ENCODE measurements at regions not wholly inside any gene's neighbourhood (a gene's known extent, or its start where the extent isn't known, plus 50 kb on each side); places are given as distances from the start of the nearest gene placed in this dataset.

GRCh38 chr1:218850367-218850766, 323.3 kb upstream of the LYPLAL1 start:
- Histone ChIP-seq H2BK120ac (ENCODE audit: low read depth, low read length) (no peak overlapping the region), H2BK5ac (ENCODE audit: low read length) (no peak overlapping the region), H2AK5ac (ENCODE audit: low read depth, low read length) (no peak overlapping the region), H3K4me2 (ENCODE audit: insufficient read depth, low read length, poor library complexity, severe bottlenecking) (no peak overlapping the region), H3K4me1 (ENCODE audit: control insufficient read depth in 2 of 2, insufficient read depth in 1 of 2, low read depth in 1 of 2, low read length in 2 of 2) (no peaks in the 10 kb centered on the region), H3K4ac (ENCODE audit: low read length) (no peak overlapping the region), H3K9me3 (replicated peaks in 1 of 2; ENCODE audit: control insufficient read depth in 2 of 2, insufficient read depth in 1 of 2, low read depth in 1 of 2, low read length in 2 of 2) (no peaks in the 10 kb centered on the region), H2AFZ (ENCODE audit: low read length) (no peak overlapping the region), H3K4me3 (ENCODE audit: low read length in 2 of 2) (no peak overlapping the region), H3K23ac (ENCODE audit: low read depth, low read length, poor library complexity) (no peak overlapping the region), H3K36me3 (replicated peaks in 1 of 2; ENCODE audit: control insufficient read depth in 2 of 2, insufficient read depth in 2 of 2, low read length in 2 of 2) (no peaks in the 10 kb centered on the region), H4K8ac (ENCODE audit: low read depth, low read length) (no peak overlapping the region), H3K27ac (replicated peaks; ENCODE audit: low read length) (no peak overlapping the region), H2BK12ac (ENCODE audit: low read length) (no peak overlapping the region), H3K9ac (ENCODE audit: low read depth, low read length, poor library complexity) (no peak overlapping the region), H3K79me1 (ENCODE audit: low read depth, low read length) (no peaks in the 10 kb centered on the region), H3K27me3 (ENCODE audit: control insufficient read depth in 3 of 3, insufficient read depth in 3 of 3, low read depth in 1 of 3, low read length in 3 of 3) (no peaks in the 10 kb centered on the region), H2BK15ac (ENCODE audit: low read length) (no peak overlapping the region), H3K18ac (ENCODE audit: low read length) (no peak overlapping the region), H4K91ac (ENCODE audit: low read depth, low read length, poor library complexity) (no peak overlapping the region), H3K14ac (ENCODE audit: low read length) (no peak overlapping the region)
- no CpG with 5 or more reads among the region's 2 CpGs for WGBS, 2 donors (ENCODE audit: extremely low coverage in 2 of 2, insufficient read length in 2 of 2, insufficient replicate concordance in 1 of 2)
- no peak for DNase-seq (ENCODE audit: low spot score)

- H4K8ac ChIP-seq (ENCODE audit: low read depth, low read length), result no peak overlapping the region
- H3K27me3 ChIP-seq (ENCODE audit: control insufficient read depth in 3 of 3, insufficient read depth in 3 of 3, low read depth in 1 of 3, low read length in 3 of 3), result no peaks in the 10 kb centered on the region
- WGBS, 2 donors (ENCODE audit: extremely low coverage in 2 of 2, insufficient read length in 2 of 2, insufficient replicate concordance in 1 of 2), result no CpG with 5 or more reads among the region's 2 CpGs
These were observed 322.1 kb upstream of the LYPLAL1 start for GRCh38 chr1:218851586-218851985.

GRCh38 chr1:218852527-218852926, 321.2 kb upstream of the LYPLAL1 start:
- Histone ChIP-seq H2BK5ac (ENCODE audit: low read length) (no peak overlapping the region), H3K4me2 (ENCODE audit: insufficient read depth, low read length, poor library complexity, severe bottlenecking) (no peak overlapping the region), H3K27me3 (ENCODE audit: control insufficient read depth in 3 of 3, insufficient read depth in 3 of 3, low read depth in 1 of 3, low read length in 3 of 3) (no peaks in the 10 kb centered on the region), H3K18ac (ENCODE audit: low read length) (no peak overlapping the region), H4K8ac (ENCODE audit: low read depth, low read length) (no peak overlapping the region), H2BK15ac (ENCODE audit: low read length) (no peak overlapping the region), H3K9me3 (replicated peaks in 1 of 2; ENCODE audit: control insufficient read depth in 2 of 2, insufficient read depth in 1 of 2, low read depth in 1 of 2, low read length in 2 of 2) (no peaks in the 10 kb centered on the region), H2BK12ac (ENCODE audit: low read length) (no peak overlapping the region), H3K36me3 (replicated peaks in 1 of 2; ENCODE audit: control insufficient read depth in 2 of 2, insufficient read depth in 2 of 2, low read length in 2 of 2) (no peaks in the 10 kb centered on the region), H4K91ac (ENCODE audit: low read depth, low read length, poor library complexity) (no peak overlapping the region), H3K23ac (ENCODE audit: low read depth, low read length, poor library complexity) (no peak overlapping the region), H3K27ac (replicated peaks; ENCODE audit: low read length) (no peak overlapping the region), H3K9ac (ENCODE audit: low read depth, low read length, poor library complexity) (no peak overlapping the region), H2BK120ac (ENCODE audit: low read depth, low read length) (no peak overlapping the region), H3K14ac (ENCODE audit: low read length) (no peak overlapping the region), H2AFZ (ENCODE audit: low read length) (no peak overlapping the region), H3K4me3 (ENCODE audit: low read length in 2 of 2) (no peak overlapping the region), H3K4ac (ENCODE audit: low read length) (no peak overlapping the region), H3K4me1 (ENCODE audit: control insufficient read depth in 2 of 2, insufficient read depth in 1 of 2, low read depth in 1 of 2, low read length in 2 of 2) (no peaks in the 10 kb centered on the region), H3K79me1 (ENCODE audit: low read depth, low read length) (no peaks in the 10 kb centered on the region), H2AK5ac (ENCODE audit: low read depth, low read length) (no peak overlapping the region)
- no peak for DNase-seq (ENCODE audit: low spot score)
- no CpG with 5 or more reads among the region's 4 CpGs for WGBS, 2 donors (ENCODE audit: extremely low coverage in 2 of 2, insufficient read length in 2 of 2, insufficient replicate concordance in 1 of 2)

More at GRCh38 chr1:218851586-218851985, 322.1 kb upstream of the LYPLAL1 start:
- Histone ChIP-seq H3K9ac (ENCODE audit: low read depth, low read length, poor library complexity) (no peak overlapping the region), H2BK15ac (ENCODE audit: low read length) (no peak overlapping the region), H3K36me3 (replicated peaks in 1 of 2; ENCODE audit: control insufficient read depth in 2 of 2, insufficient read depth in 2 of 2, low read length in 2 of 2) (no peaks in the 10 kb centered on the region), H3K18ac (ENCODE audit: low read length) (no peak overlapping the region), H2BK120ac (ENCODE audit: low read depth, low read length) (no peak overlapping the region), H2BK12ac (ENCODE audit: low read length) (no peak overlapping the region), H3K27ac (replicated peaks; ENCODE audit: low read length) (no peak overlapping the region), H3K14ac (ENCODE audit: low read length) (no peak overlapping the region), H3K4me1 (ENCODE audit: control insufficient read depth in 2 of 2, insufficient read depth in 1 of 2, low read depth in 1 of 2, low read length in 2 of 2) (no peaks in the 10 kb centered on the region), H4K91ac (ENCODE audit: low read depth, low read length, poor library complexity) (no peak overlapping the region), H2AFZ (ENCODE audit: low read length) (no peak overlapping the region), H3K4ac (ENCODE audit: low read length) (no peak overlapping the region), H3K4me3 (ENCODE audit: low read length in 2 of 2) (no peak overlapping the region), H3K4me2 (ENCODE audit: insufficient read depth, low read length, poor library complexity, severe bottlenecking) (no peak overlapping the region), H3K9me3 (replicated peaks in 1 of 2; ENCODE audit: control insufficient read depth in 2 of 2, insufficient read depth in 1 of 2, low read depth in 1 of 2, low read length in 2 of 2) (no peaks in the 10 kb centered on the region), H2BK5ac (ENCODE audit: low read length) (no peak overlapping the region), H3K79me1 (ENCODE audit: low read depth, low read length) (no peaks in the 10 kb centered on the region), H2AK5ac (ENCODE audit: low read depth, low read length) (no peak overlapping the region), H3K23ac (ENCODE audit: low read depth, low read length, poor library complexity) (no peak overlapping the region)
- DNase-seq (ENCODE audit: low spot score), result no peak

DNA sequence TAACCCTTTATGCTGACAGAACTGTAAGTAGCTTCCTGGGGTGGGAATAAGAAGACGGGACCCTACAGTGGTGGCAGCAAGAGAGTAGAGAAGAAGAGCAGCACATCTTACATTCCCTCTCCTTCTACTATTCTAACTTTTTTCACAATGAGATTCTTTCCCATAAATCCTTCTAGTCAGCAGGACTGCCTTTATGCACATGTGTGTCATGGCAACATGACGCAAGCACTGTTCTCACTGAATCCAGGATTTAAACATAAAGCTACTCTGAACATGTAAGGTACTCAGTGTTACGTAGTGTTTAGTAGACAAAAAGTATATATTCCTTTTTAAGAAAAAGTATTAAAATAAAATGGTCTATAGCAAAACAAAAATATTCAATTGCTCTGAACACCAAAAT, 309.7 kb upstream of the LYPLAL1 start:
- H2BK5ac ChIP-seq (ENCODE audit: low read length), result no peak overlapping the region
- WGBS, 2 donors (ENCODE audit: extremely low coverage in 2 of 2, insufficient read length in 2 of 2, insufficient replicate concordance in 1 of 2), result no CpG with 5 or more reads among the region's 3 CpGs

More for the DNA sequence above, 309.7 kb upstream of the LYPLAL1 start:
- H3K18ac ChIP-seq (ENCODE audit: low read length), result no peak overlapping the region
- H4K91ac ChIP-seq (ENCODE audit: low read depth, low read length, poor library complexity), result no peak overlapping the region
- peaks cover 0 to 3% of the 10 kb centered on the region in 2 donors for H3K4me1 ChIP-seq (ENCODE audit: control insufficient read depth in 2 of 2, insufficient read depth in 1 of 2, low read depth in 1 of 2, low read length in 2 of 2)
- H3K4me2 ChIP-seq (ENCODE audit: insufficient read depth, low read length, poor library complexity, severe bottlenecking), result no peak overlapping the region
- H3K9me3 ChIP-seq (replicated peaks in 1 of 2; ENCODE audit: control insufficient read depth in 2 of 2, insufficient read depth in 1 of 2, low read depth in 1 of 2, low read length in 2 of 2), result no peaks in the 10 kb centered on the region
- H3K4me3 ChIP-seq (ENCODE audit: low read length in 2 of 2), result no peak overlapping the region
- no peak overlapping the region for H3K27ac ChIP-seq (replicated peaks; ENCODE audit: low read length)
- no peaks in the 10 kb centered on the region for H3K36me3 ChIP-seq (replicated peaks in 1 of 2; ENCODE audit: control insufficient read depth in 2 of 2, insufficient read depth in 2 of 2, low read length in 2 of 2)
- H2AFZ ChIP-seq (ENCODE audit: low read length), result peak overlapping the region; percentile 43
- H4K8ac ChIP-seq (ENCODE audit: low read depth, low read length), result no peak overlapping the region
- no peak overlapping the region for H2BK120ac ChIP-seq (ENCODE audit: low read depth, low read length)
- no peak overlapping the region for H2BK12ac ChIP-seq (ENCODE audit: low read length)
- no peak for DNase-seq (ENCODE audit: low spot score)
- no peak overlapping the region for H3K14ac ChIP-seq (ENCODE audit: low read length)
- no peak overlapping the region for H3K9ac ChIP-seq (ENCODE audit: low read depth, low read length, poor library complexity)
- no peak overlapping the region for H3K23ac ChIP-seq (ENCODE audit: low read depth, low read length, poor library complexity)
- H2AK5ac ChIP-seq (ENCODE audit: low read depth, low read length), result no peak overlapping the region
- H3K79me1 ChIP-seq (ENCODE audit: low read depth, low read length), result no peaks in the 10 kb centered on the region
- no peaks in the 10 kb centered on the region for H3K27me3 ChIP-seq (ENCODE audit: control insufficient read depth in 3 of 3, insufficient read depth in 3 of 3, low read depth in 1 of 3, low read length in 3 of 3)
- H2BK15ac ChIP-seq (ENCODE audit: low read length), result no peak overlapping the region
- no peak overlapping the region for H3K4ac ChIP-seq (ENCODE audit: low read length)
